ENCODE measurements at regions not wholly inside any gene's neighbourhood (a gene's known extent, or its start where the extent isn't known, plus 50 kb on each side); places are given as distances from the start of the nearest gene placed in this dataset.

GRCh38 chr10:29900865-29901264 lies 158.5 kb downstream of the JCAD start:
- H3K9me3 ChIP-seq = no peaks in the 10 kb centered on the region
- no peak for ATAC-seq (ENCODE audit: low FRiP score in 2 of 2)
- no peak for DNase-seq
- no peak overlapping the region for H3K27ac ChIP-seq
- H3K27me3 ChIP-seq = no peaks in the 10 kb centered on the region
- H3K36me3 ChIP-seq = no peaks in the 10 kb centered on the region
- no peaks in the 10 kb centered on the region for H3K4me1 ChIP-seq
- TF ChIP-seq POLR2A (IDR thresholded peaks at IDR 0.05) (no peak), CTCF (IDR thresholded peaks at IDR 0.05) (no peak), POLR2AphosphoS5 (IDR thresholded peaks at IDR 0.05) (no peak), EP300 (IDR thresholded peaks at IDR 0.05) (no peak)
- WGBS, 2 donors = 69 to 79% methylated on average over 2 of the region's 2 CpGs
- no peak overlapping the region for H3K4me3 ChIP-seq

- 89 to 90% methylated on average over 6 of the region's 6 CpGs for WGBS, 2 donors
- H3K4me1 ChIP-seq = no peaks in the 10 kb centered on the region
- TF ChIP-seq CTCF (IDR thresholded peaks at IDR 0.05) (no peak), POLR2AphosphoS5 (IDR thresholded peaks at IDR 0.05) (no peak), POLR2A (IDR thresholded peaks at IDR 0.05) (no peak), EP300 (IDR thresholded peaks at IDR 0.05) (no peak)
- ATAC-seq (ENCODE audit: low FRiP score in 2 of 2) (no peak), DNase-seq (no peak)
- H3K27ac ChIP-seq = no peak overlapping the region
- H3K4me3 ChIP-seq = no peak overlapping the region
- no peaks in the 10 kb centered on the region for H3K9me3 ChIP-seq
- no peaks in the 10 kb centered on the region for H3K36me3 ChIP-seq
- no peaks in the 10 kb centered on the region for H3K27me3 ChIP-seq
Observed at GRCh38 chr10:29897999-29898716, 161.2 kb downstream of the JCAD start.

GRCh38 chr10:29897430-29897829 lies 162.0 kb downstream of the JCAD start:
- H3K36me3 ChIP-seq = no peaks in the 10 kb centered on the region
- H3K9me3 ChIP-seq = no peaks in the 10 kb centered on the region
- ATAC-seq (ENCODE audit: low FRiP score in 2 of 2) = no peak
- H3K4me3 ChIP-seq = no peak overlapping the region
- TF ChIP-seq CTCF (IDR thresholded peaks at IDR 0.05) = no peak
- TF ChIP-seq POLR2A (IDR thresholded peaks at IDR 0.05) = no peak
- no peak for TF ChIP-seq EP300 (IDR thresholded peaks at IDR 0.05)
- TF ChIP-seq POLR2AphosphoS5 (IDR thresholded peaks at IDR 0.05) = no peak
- H3K4me1 ChIP-seq = no peaks in the 10 kb centered on the region
- WGBS, 2 donors = 86 to 88% methylated on average over 3 of the region's 3 CpGs
- no peaks in the 10 kb centered on the region for H3K27me3 ChIP-seq
- DNase-seq = no peak
- no peak overlapping the region for H3K27ac ChIP-seq

GRCh38 chr10:29896053-29896452 lies 163.3 kb downstream of the JCAD start:
- no peak overlapping the region for H3K27ac ChIP-seq
- no peaks in the 10 kb centered on the region for H3K9me3 ChIP-seq
- no peak for DNase-seq
- TF ChIP-seq CTCF (IDR thresholded peaks at IDR 0.05) = no peak
- TF ChIP-seq POLR2AphosphoS5 (IDR thresholded peaks at IDR 0.05) = no peak
- TF ChIP-seq POLR2A (IDR thresholded peaks at IDR 0.05) = no peak
- no peak for TF ChIP-seq EP300 (IDR thresholded peaks at IDR 0.05)
- H3K36me3 ChIP-seq = no peaks in the 10 kb centered on the region
- no peaks in the 10 kb centered on the region for H3K4me1 ChIP-seq
- H3K4me3 ChIP-seq = no peak overlapping the region
- 58 to 66% methylated on average over 2 of the region's 2 CpGs for WGBS, 2 donors
- no peaks in the 10 kb centered on the region for H3K27me3 ChIP-seq
- no peak for ATAC-seq (ENCODE audit: low FRiP score in 2 of 2)

- ATAC-seq (ENCODE audit: low FRiP score in 2 of 2) = peak in 1 of 2 donors; percentile 67
- TF ChIP-seq POLR2A (IDR thresholded peaks at IDR 0.05) = no peak
- no peak for TF ChIP-seq POLR2AphosphoS5 (IDR thresholded peaks at IDR 0.05)
- no peak for TF ChIP-seq EP300 (IDR thresholded peaks at IDR 0.05)
- H3K4me3 ChIP-seq = no peak overlapping the region
Observed at GRCh38 chr10:29895456-29895855, 163.9 kb downstream of the JCAD start.

More at GRCh38 chr10:29895456-29895855, 163.9 kb downstream of the JCAD start:
- H3K9me3 ChIP-seq = no peaks in the 10 kb centered on the region
- no peaks in the 10 kb centered on the region for H3K4me1 ChIP-seq
- 56 to 73% methylated on average over 6 of the region's 6 CpGs for WGBS, 2 donors
- H3K27ac ChIP-seq = no peak overlapping the region
- DNase-seq = no peak
- no peaks in the 10 kb centered on the region for H3K36me3 ChIP-seq
- H3K27me3 ChIP-seq = no peaks in the 10 kb centered on the region
